AG10803 (cell line): ENCODE measurements at regions not wholly inside any gene's neighbourhood (a gene's known extent, or its start where the extent isn't known, plus 50 kb on each side); places are given as distances from the start of the nearest gene placed in this dataset.
A peak's percentile ranks its signal among the peaks of the same experiment; 100 is the strongest.

Source experiments
- DNase-seq: peaks from one replicate; pipeline ENCODE4 v3.0.0; 2010; ENCODE audit warnings: low read depth
- H3K4me3 ChIP-seq: 2 replicates; pipeline ENCODE4 v1.5.1; 2011; ENCODE audit warnings: mild to moderate bottlenecking, low read length, control low read depth
- CTCF ChIP-seq: conservative IDR thresholded peaks from 2 replicates; pipeline ENCODE4 v1.5.1; 2011; ENCODE audit warnings: mild to moderate bottlenecking, low read length, control low read depth, inconsistent platforms

- DNase-seq, result no peak
- no peak overlapping the region for H3K4me3 ChIP-seq
- TF ChIP-seq CTCF, result no peak
Measured at GRCh38 chr10:108425283-108425964, 1260.9 kb upstream of the SORCS1 start.

GRCh38 chr10:108424656-108425055 is 1260.2 kb upstream of the SORCS1 start:
- peak; percentile 71 for DNase-seq
- no peak overlapping the region for H3K4me3 ChIP-seq
- no peak for TF ChIP-seq CTCF

GRCh38 chr10:108422286-108422685 is 1257.8 kb upstream of the SORCS1 start:
- DNase-seq, result peak; percentile 31
- no peak for TF ChIP-seq CTCF
- no peak overlapping the region for H3K4me3 ChIP-seq

- no peak for TF ChIP-seq CTCF
- no peak overlapping the region for H3K4me3 ChIP-seq
- no peak for DNase-seq
Measured at GRCh38 chr10:108421266-108421665, 1256.8 kb upstream of the SORCS1 start.

GRCh38 chr10:108413954-108414353 is 1249.4 kb upstream of the SORCS1 start:
- no peak for TF ChIP-seq CTCF
- DNase-seq, result no peak
- H3K4me3 ChIP-seq, result no peak overlapping the region

GRCh38 chr10:108412323-108412722 is 1247.8 kb upstream of the SORCS1 start:
- no peak for DNase-seq
- H3K4me3 ChIP-seq, result no peak overlapping the region
- no peak for TF ChIP-seq CTCF

GRCh38 chr10:108411894-108412293 is 1247.4 kb upstream of the SORCS1 start:
- no peak for TF ChIP-seq CTCF
- DNase-seq, result no peak

More at GRCh38 chr10:108411894-108412293, 1247.4 kb upstream of the SORCS1 start:
- H3K4me3 ChIP-seq, result no peak overlapping the region
